Prostate gland (tissue), 2 donors: ENCODE measurements at regions not wholly inside any gene's neighbourhood (a gene's known extent, or its start where the extent isn't known, plus 50 kb on each side); places are given as distances from the start of the nearest gene placed in this dataset.
A peak's percentile ranks its signal among the peaks of the same experiment; 100 is the strongest.

Source experiments
- DNase-seq: peaks from one replicate; pipeline ENCODE4 v3.0.0-alpha.2; 2019; ENCODE audit warnings: low spot score
- H3K27ac ChIP-seq, 2 donors: fragments of 200-600 bp; sonication (generic); 2 replicates each; pipeline ENCODE4 v1.5.1; 2017 to 2019
- H3K27me3 ChIP-seq: fragments of 200-600 bp; sonication (generic); replicated peaks from 2 replicates; pipeline ENCODE4 v1.5.1; 2019; ENCODE audit not compliant: insufficient read depth
- H3K36me3 ChIP-seq, 2 donors: fragments of 200-600 bp; sonication (generic); 1 replicate in 1 of 2; 2 replicates in 1 of 2; pipeline versions ENCODE4 v1.5.1 to v1.8.1; 2017 to 2019
- H3K4me1 ChIP-seq: fragments of 200-600 bp; sonication (generic); replicated peaks from 2 replicates; pipeline ENCODE4 v1.5.1; 2019
- H3K4me3 ChIP-seq, 2 donors: fragments of 200-600 bp; sonication (generic); 2 replicates each; pipeline ENCODE4 v1.5.1; 2017 to 2019
- H3K9me3 ChIP-seq: fragments of 200-600 bp; sonication (generic); 2 replicates; pipeline ENCODE4 v1.5.1; 2017
- CTCF ChIP-seq, 4 experiments: fragments of 200-600 bp in 2 of 4; fragments of 450-650 bp in 2 of 4; sonication (generic) in 2 of 4; IDR thresholded peaks; 1 replicate in 3 of 4; 2 replicates in 1 of 4; pipeline ENCODE4 v1.5.1; 2016 to 2019; ENCODE audit warnings: antibody characterized with exemption in 4 of 4, mild to moderate bottlenecking in 2 of 4, moderate library complexity in 2 of 4
- POLR2A ChIP-seq: fragments of 450-650 bp; IDR thresholded peaks from one replicate; pipeline ENCODE4 v1.6.1; 2016; ENCODE audit warnings: antibody characterized with exemption, mild to moderate bottlenecking
- POLR2AphosphoS5 ChIP-seq: sonication (generic); formaldehyde crosslinking; IDR thresholded peaks from one replicate; pipeline ENCODE4 v1.6.1; 2017; ENCODE audit warnings: antibody characterized with exemption
- WGBS: methylation state at CpG from one replicate; pipeline ENCODE4 v1.1.5; 2018; 5-methylcytosine and 5-hydroxymethylcytosine counted together
- intact Hi-C: fragments of 100-400 bp; cut with DNase I; formaldehyde crosslinking; loops from one replicate; pipeline ENCODE4 v1.14.2; 2022

- WGBS = 70% methylated on average over 4 of the region's 4 CpGs
- H3K4me1 ChIP-seq = peaks cover 6% of the 10 kb centered on the region
- no peaks in the 10 kb centered on the region for H3K9me3 ChIP-seq
- DNase-seq = no peak
- no peaks in the 10 kb centered on the region for H3K36me3 ChIP-seq
- peak overlapping the region; percentile 54 to 67 for H3K27ac ChIP-seq
- H3K27me3 ChIP-seq = no peaks in the 10 kb centered on the region
- no peak overlapping the region for H3K4me3 ChIP-seq
- TF ChIP-seq POLR2AphosphoS5 = no peak
- TF ChIP-seq CTCF (IDR thresholded peaks at IDR 0.05) = no peak
- no peak for TF ChIP-seq POLR2A
- intact Hi-C loops = loop anchor here (5.0 kb wide), 1 partner anchor 49 kb away; no protein-coding TSS in a partner anchor
Measured at GRCh38 chr18:6606411-6607085, 123.0 kb upstream of the ARHGAP28 start.

- Histone ChIP-seq H3K36me3 (no peaks in the 10 kb centered on the region), H3K9me3 (no peaks in the 10 kb centered on the region), H3K27me3 (no peaks in the 10 kb centered on the region), H3K4me3 (no peak overlapping the region), H3K4me1 (peaks cover 6% of the 10 kb centered on the region), H3K27ac (peak overlapping the region; percentile 1 to 67)
- intact Hi-C loops = loop anchor here (5.0 kb wide), 1 partner anchor 50 kb away; no protein-coding TSS in a partner anchor
- 31% methylated on average over 6 of the region's 6 CpGs for WGBS
- TF ChIP-seq CTCF (IDR thresholded peaks at IDR 0.05) = no peak
- TF ChIP-seq POLR2AphosphoS5 = no peak
- TF ChIP-seq POLR2A = no peak
- DNase-seq = peak; percentile 21
Measured at GRCh38 chr18:6607343-6607742, 122.2 kb upstream of the ARHGAP28 start.

GRCh38 chr18:6609666-6610264 is 119.8 kb upstream of the ARHGAP28 start:
- no peak overlapping the region for H3K27ac ChIP-seq

GRCh38 chr18:6610466-6610865 is 119.0 kb upstream of the ARHGAP28 start:
- H3K4me3 ChIP-seq = no peak overlapping the region
- H3K27me3 ChIP-seq = no peaks in the 10 kb centered on the region
- H3K36me3 ChIP-seq = no peaks in the 10 kb centered on the region
- peak; percentile 81 for DNase-seq
- no peak overlapping the region for H3K27ac ChIP-seq
- no peak for TF ChIP-seq CTCF (IDR thresholded peaks at IDR 0.05)
- TF ChIP-seq POLR2AphosphoS5 = peak; percentile 81
- no peaks in the 10 kb centered on the region for H3K9me3 ChIP-seq
- intact Hi-C loops = no loop called here
- WGBS = 0% methylated on average over 3 of the region's 3 CpGs
- H3K4me1 ChIP-seq = peaks cover 6% of the 10 kb centered on the region

More at GRCh38 chr18:6609666-6610264, 119.8 kb upstream of the ARHGAP28 start:
- TF ChIP-seq POLR2AphosphoS5 = no peak
- Histone ChIP-seq H3K4me3 (no peak overlapping the region), H3K27me3 (no peaks in the 10 kb centered on the region), H3K36me3 (no peaks in the 10 kb centered on the region), H3K4me1 (peaks cover 6% of the 10 kb centered on the region), H3K9me3 (no peaks in the 10 kb centered on the region)
- WGBS = 79% methylated on average over 7 of the region's 7 CpGs
- no peak for DNase-seq
- intact Hi-C loops = loop anchor here (5.0 kb wide), 1 partner anchor 52 kb away; no protein-coding TSS in a partner anchor

- H3K4me3 ChIP-seq = no peak overlapping the region
- 61% methylated on average over 1 of the region's 1 CpG for WGBS
- H3K4me1 ChIP-seq = no peaks in the 10 kb centered on the region
- H3K36me3 ChIP-seq = no peaks in the 10 kb centered on the region
- H3K27me3 ChIP-seq = no peaks in the 10 kb centered on the region
- intact Hi-C loops = no loop called here
- no peak overlapping the region for H3K27ac ChIP-seq
- no peak for TF ChIP-seq CTCF (IDR thresholded peaks at IDR 0.05)
- no peaks in the 10 kb centered on the region for H3K9me3 ChIP-seq
- DNase-seq = no peak
Measured at GRCh38 chr18:6613581-6613980, 115.9 kb upstream of the ARHGAP28 start.
